CD4-positive, alpha-beta T cell (primary cell): ENCODE measurements at regions not wholly inside any gene's neighbourhood (a gene's known extent, or its start where the extent isn't known, plus 50 kb on each side); places are given as distances from the start of the nearest gene placed in this dataset.

Experiments
- ATAC-seq: fragments of 200-7000 bp; cut with Tn5 transposase; one replicate; pipeline ENCODE4 v1.10.0; 2022; ENCODE audit warnings: mild to moderate bottlenecking; ENCODE audit not compliant: poor library complexity
- CTCF ChIA-PET: fragments of 350-600 bp; sonication (Branson Sonifier 250); formaldehyde crosslinking; loops from one replicate; lab custom pipeline; 2021; ENCODE audit warnings: antibody characterized with exemption, inconsistent platforms; lab: Charles Lee
- POLR2A ChIA-PET: fragments of 350-600 bp; sonication (Branson Sonifier 250); formaldehyde crosslinking; loops from one replicate; lab custom pipeline; 2021; ENCODE audit warnings: antibody characterized with exemption, inconsistent platforms; lab: Charles Lee
- DNase-seq, 14 experiments: peaks; one replicate each; pipeline ENCODE4 v3.0.0-alpha.2; 2013 to 2020; ENCODE audit warnings: mixed read lengths in 2 of 14
- H3K27ac ChIP-seq, 2 donors: one replicate each; pipeline versions ENCODE4 v1.5.1 to v1.7.0; 2013; ENCODE audit warnings: low read length in 2 of 2, low read depth in 1 of 2, mild to moderate bottlenecking in 1 of 2
- H3K27me3 ChIP-seq, 2 experiments: 1 replicate in 1 of 2; 2 replicates in 1 of 2; pipeline versions ENCODE4 v1.6.1 to v1.7.0; 2013; ENCODE audit warnings: low read length in 2 of 2, control low read depth in 1 of 2, mild to moderate bottlenecking in 1 of 2, moderate library complexity in 1 of 2; ENCODE audit not compliant: insufficient read depth in 2 of 2, control insufficient read depth in 1 of 2
- H3K36me3 ChIP-seq: one replicate; pipeline ENCODE4 v1.6.1; 2013; ENCODE audit warnings: low read length, control low read depth; ENCODE audit not compliant: insufficient read depth
- H3K4me1 ChIP-seq: one replicate; pipeline ENCODE4 v1.6.1; 2013; ENCODE audit warnings: low read length, control low read depth; ENCODE audit not compliant: insufficient read depth
- H3K4me3 ChIP-seq: one replicate; pipeline ENCODE4 v1.5.1; 2013; ENCODE audit warnings: mild to moderate bottlenecking, low read length, moderate library complexity
- H3K9me3 ChIP-seq, 2 experiments: 1 replicate in 1 of 2; 2 replicates in 1 of 2; pipeline versions ENCODE4 v1.6.1 to v1.7.0; 2013; ENCODE audit warnings: low read length in 2 of 2, mild to moderate bottlenecking in 2 of 2, control low read depth in 1 of 2, moderate library complexity in 1 of 2; ENCODE audit not compliant: control insufficient read depth in 1 of 2, insufficient read depth in 1 of 2
- H3K27ac Mint-ChIP-seq: one replicate; pipeline ENCODE4 v1.8.0; 2020; ENCODE audit warnings: mixed read lengths
- H3K27me3 Mint-ChIP-seq: one replicate; pipeline ENCODE4 v1.8.0; 2021; ENCODE audit warnings: mixed read lengths
- H3K36me3 Mint-ChIP-seq: one replicate; pipeline ENCODE4 v1.8.0; 2021; ENCODE audit warnings: low read depth, mixed read lengths
- H3K4me1 Mint-ChIP-seq: one replicate; pipeline ENCODE4 v1.8.0; 2021; ENCODE audit warnings: low read depth, mixed read lengths
- H3K4me3 Mint-ChIP-seq: one replicate; pipeline ENCODE4 v1.8.0; 2020; ENCODE audit warnings: mild to moderate bottlenecking, mixed read lengths
- H3K9me3 Mint-ChIP-seq: one replicate; pipeline ENCODE4 v1.8.0; 2020; ENCODE audit warnings: mixed read lengths
- intact Hi-C, 2 experiments: fragments of 100-400 bp; cut with DNase I in 1 of 2; cut with micrococcal nuclease in 1 of 2; formaldehyde crosslinking; loops; one replicate each; pipeline versions ENCODE4 v1.15.1 to v1.9.0; 2023 to 2025; cut with DNase I, micrococcal nuclease
- TF ChIP-seq, protein P1 (sequence below): fragments of 200-600 bp; IDR thresholded peaks from one replicate; pipeline ENCODE4 v1.8.0; 2022; ENCODE audit warnings: antibody characterized with exemption, mild to moderate bottlenecking

DNA sequence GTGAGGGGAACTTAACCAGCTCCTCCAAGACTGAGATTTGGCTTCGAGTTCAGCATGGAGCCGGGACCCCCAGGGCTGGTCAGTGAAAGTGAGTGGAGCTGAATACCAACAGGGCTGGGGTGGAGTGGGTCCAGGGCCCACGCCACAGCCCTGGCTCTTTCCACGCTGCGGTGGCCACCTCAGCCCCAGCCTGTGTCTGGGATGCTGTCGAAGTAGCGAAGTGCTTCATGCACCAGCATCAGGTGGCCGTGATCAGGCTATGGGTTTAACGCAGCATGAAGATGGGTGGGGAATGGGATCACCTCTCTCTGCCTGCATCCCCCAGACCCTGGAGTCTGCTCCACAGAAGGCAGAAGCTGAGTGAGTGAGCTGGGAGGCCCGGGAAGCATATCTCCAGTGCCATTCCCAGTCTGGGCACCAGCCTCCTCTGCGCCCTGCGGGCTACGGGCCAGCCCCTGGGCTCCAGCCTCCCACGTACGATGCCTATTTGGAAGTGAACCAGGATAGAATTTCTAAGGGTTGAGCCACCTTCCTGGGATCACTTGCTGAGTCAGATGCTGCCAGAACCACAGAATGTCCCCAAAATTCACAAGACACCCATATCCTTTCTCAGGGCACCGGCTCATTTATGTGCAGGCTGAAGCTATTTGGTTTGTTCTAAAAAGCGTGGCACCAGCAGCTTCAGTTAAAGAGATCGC, 131.1 kb upstream of the CHST15 start:
- no peak overlapping the region for H3K27ac Mint-ChIP-seq
- H3K9me3 Mint-ChIP-seq = no peaks in the 10 kb centered on the region
- intact Hi-C loops = no loop called here
- ATAC-seq = no peak
- H3K36me3 Mint-ChIP-seq = peaks cover 6% of the 10 kb centered on the region
- H3K4me1 ChIP-seq = no peaks in the 10 kb centered on the region
- POLR2A ChIA-PET = no interaction called here
- no peaks in the 10 kb centered on the region for H3K36me3 ChIP-seq
- no peaks in the 10 kb centered on the region for H3K27me3 ChIP-seq
- H3K27me3 Mint-ChIP-seq = peaks cover 7% of the 10 kb centered on the region
- no peak overlapping the region for H3K4me3 Mint-ChIP-seq
- CTCF ChIA-PET = no interaction called here
- H3K4me1 Mint-ChIP-seq = no peaks in the 10 kb centered on the region
- peaks cover 0 to 4% of the 10 kb centered on the region in 2 experiments for H3K9me3 ChIP-seq
- peak in 1 of 14 experiments; percentile 29 for DNase-seq
- TF ChIP-seq, protein P1, sequence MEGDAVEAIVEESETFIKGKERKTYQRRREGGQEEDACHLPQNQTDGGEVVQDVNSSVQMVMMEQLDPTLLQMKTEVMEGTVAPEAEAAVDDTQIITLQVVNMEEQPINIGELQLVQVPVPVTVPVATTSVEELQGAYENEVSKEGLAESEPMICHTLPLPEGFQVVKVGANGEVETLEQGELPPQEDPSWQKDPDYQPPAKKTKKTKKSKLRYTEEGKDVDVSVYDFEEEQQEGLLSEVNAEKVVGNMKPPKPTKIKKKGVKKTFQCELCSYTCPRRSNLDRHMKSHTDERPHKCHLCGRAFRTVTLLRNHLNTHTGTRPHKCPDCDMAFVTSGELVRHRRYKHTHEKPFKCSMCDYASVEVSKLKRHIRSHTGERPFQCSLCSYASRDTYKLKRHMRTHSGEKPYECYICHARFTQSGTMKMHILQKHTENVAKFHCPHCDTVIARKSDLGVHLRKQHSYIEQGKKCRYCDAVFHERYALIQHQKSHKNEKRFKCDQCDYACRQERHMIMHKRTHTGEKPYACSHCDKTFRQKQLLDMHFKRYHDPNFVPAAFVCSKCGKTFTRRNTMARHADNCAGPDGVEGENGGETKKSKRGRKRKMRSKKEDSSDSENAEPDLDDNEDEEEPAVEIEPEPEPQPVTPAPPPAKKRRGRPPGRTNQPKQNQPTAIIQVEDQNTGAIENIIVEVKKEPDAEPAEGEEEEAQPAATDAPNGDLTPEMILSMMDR = no peak
- H3K4me3 ChIP-seq = no peak overlapping the region
- H3K27ac ChIP-seq = no peak overlapping the region

DNA sequence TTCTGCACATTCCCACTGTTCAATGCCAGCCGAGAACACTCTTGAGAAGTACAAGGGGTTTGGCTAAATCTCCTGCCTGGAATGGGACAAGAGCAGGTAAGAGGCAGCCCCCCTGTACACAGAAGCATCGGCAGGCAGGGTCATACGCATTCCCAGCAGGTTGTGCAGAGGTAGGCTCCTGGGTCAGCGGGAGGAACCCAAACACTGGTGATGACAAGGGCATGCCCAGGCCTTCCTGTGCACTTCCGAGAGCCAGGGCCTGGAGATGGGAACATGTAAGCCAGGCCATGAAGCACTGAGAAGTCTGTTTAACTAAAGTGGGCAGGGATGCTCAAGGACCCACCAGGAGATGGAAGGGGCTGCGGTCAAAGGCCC, 130.3 kb upstream of the CHST15 start:
- H3K4me3 Mint-ChIP-seq = no peak overlapping the region
- ATAC-seq (no peak), DNase-seq (peak in 1 of 14 experiments; percentile 16)
- H3K4me1 Mint-ChIP-seq = no peaks in the 10 kb centered on the region
- H3K4me1 ChIP-seq = no peaks in the 10 kb centered on the region
- H3K36me3 Mint-ChIP-seq = peaks cover 6% of the 10 kb centered on the region
- H3K27me3 ChIP-seq = no peaks in the 10 kb centered on the region
- ChIA-PET POLR2A (no interaction called here), CTCF (no interaction called here)
- intact Hi-C loops = no loop called here
- no peaks in the 10 kb centered on the region for H3K36me3 ChIP-seq
- peaks cover 7% of the 10 kb centered on the region for H3K27me3 Mint-ChIP-seq
- no peaks in the 10 kb centered on the region for H3K9me3 Mint-ChIP-seq
- H3K9me3 ChIP-seq = peaks cover 0 to 4% of the 10 kb centered on the region in 2 experiments
- TF ChIP-seq, protein P1 = no peak
- H3K27ac ChIP-seq = no peak overlapping the region
- no peak overlapping the region for H3K27ac Mint-ChIP-seq
- no peak overlapping the region for H3K4me3 ChIP-seq

DNA sequence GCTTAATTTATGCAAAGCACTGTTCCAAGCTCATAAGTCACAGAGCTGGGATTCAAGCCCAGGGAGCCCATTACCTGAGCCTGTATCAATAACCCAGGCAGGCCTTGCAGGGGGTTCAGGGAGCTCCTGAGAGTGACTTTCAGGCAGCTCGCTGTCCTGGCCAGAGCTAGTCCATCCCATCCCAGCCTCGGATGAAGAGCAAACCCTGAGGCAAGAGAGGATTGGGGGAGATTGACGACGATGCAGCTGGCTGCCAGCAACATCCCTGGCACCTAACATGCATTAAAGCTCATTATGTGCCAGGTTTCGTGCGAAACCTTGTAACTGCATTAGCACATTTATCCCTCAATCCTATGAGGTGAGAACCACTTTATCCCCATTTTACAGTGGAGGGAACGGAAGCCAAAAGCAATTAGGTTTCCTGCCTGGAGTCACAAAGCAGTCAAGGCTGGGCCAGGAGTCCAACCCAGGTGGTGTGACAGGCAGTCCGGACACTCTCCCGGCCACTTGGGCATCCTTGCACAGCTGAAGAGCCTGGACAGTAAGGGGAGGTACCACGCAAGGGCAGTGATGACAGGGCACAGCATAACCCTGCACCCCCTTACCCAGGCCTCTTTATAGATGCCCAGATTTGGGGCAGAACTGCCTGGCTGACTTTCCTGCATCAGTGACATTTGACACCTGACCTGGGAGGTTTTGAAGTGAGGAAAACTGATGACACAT, 129.8 kb upstream of the CHST15 start:
- Histone ChIP-seq H3K36me3 (no peaks in the 10 kb centered on the region), H3K4me1 (no peaks in the 10 kb centered on the region), H3K9me3 (peaks cover 0 to 4% of the 10 kb centered on the region in 2 experiments), H3K27ac (no peak overlapping the region), H3K27me3 (no peaks in the 10 kb centered on the region), H3K4me3 (no peak overlapping the region)
- no peaks in the 10 kb centered on the region for H3K4me1 Mint-ChIP-seq
- H3K36me3 Mint-ChIP-seq = peaks cover 6% of the 10 kb centered on the region
- DNase-seq (no peak), ATAC-seq (no peak)
- H3K27me3 Mint-ChIP-seq = peaks cover 7% of the 10 kb centered on the region
- ChIA-PET POLR2A (interaction anchor here (0.6 kb wide), 1 partner anchor 8 kb away, joined by 4 read pairs; no protein-coding TSS in a partner anchor), CTCF (no interaction called here)
- H3K9me3 Mint-ChIP-seq = no peaks in the 10 kb centered on the region
- intact Hi-C loops = no loop called here
- H3K4me3 Mint-ChIP-seq = no peak overlapping the region
- no peak overlapping the region for H3K27ac Mint-ChIP-seq
- TF ChIP-seq, protein P1 = no peak
